OCI-LY1 (cell line): ENCODE measurements at regions not wholly inside any gene's neighbourhood (a gene's known extent, or its start where the extent isn't known, plus 50 kb on each side); places are given as distances from the start of the nearest gene placed in this dataset.

ENCODE experiments used
- EZH2 ChIP-seq: fragments of 200-600 bp; sonication (generic), shearing (Covaris generic); IDR thresholded peaks from 2 replicates; pipeline ENCODE4 v1.8.0; 2017; ENCODE audit warnings: borderline replicate concordance, mixed run types, mild to moderate bottlenecking, antibody characterized with exemption, low read length, moderate library complexity, mixed read lengths
- TF ChIP-seq, protein P1 (sequence below): fragments of 200-600 bp; sonication (generic), shearing (Covaris generic); IDR thresholded peaks from 2 replicates; pipeline ENCODE4 v1.5.1; 2017; ENCODE audit warnings: mild to moderate bottlenecking, antibody characterized with exemption, low read length, moderate library complexity, mixed read lengths

DNA sequence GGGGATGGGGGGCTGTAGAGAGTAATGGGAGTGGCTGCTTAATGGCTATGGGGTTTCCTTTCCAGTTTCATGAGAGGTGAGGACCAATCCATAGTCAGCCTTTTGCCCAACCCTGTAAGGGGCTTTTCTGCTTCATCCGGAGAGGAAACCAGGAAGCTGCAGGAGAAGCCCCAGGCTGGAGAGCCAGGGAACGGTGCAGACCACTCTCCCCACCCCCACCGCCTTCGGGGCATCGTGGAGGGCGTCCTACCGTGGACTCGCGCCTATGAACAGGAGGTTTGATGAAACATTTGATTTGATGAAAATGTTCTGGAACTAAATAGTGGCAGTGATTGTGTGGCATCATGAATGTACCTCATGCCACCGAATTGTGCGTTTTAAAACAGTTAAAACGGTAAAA lies 204.3 kb upstream of the DIO3 start:
- TF ChIP-seq, protein P1, sequence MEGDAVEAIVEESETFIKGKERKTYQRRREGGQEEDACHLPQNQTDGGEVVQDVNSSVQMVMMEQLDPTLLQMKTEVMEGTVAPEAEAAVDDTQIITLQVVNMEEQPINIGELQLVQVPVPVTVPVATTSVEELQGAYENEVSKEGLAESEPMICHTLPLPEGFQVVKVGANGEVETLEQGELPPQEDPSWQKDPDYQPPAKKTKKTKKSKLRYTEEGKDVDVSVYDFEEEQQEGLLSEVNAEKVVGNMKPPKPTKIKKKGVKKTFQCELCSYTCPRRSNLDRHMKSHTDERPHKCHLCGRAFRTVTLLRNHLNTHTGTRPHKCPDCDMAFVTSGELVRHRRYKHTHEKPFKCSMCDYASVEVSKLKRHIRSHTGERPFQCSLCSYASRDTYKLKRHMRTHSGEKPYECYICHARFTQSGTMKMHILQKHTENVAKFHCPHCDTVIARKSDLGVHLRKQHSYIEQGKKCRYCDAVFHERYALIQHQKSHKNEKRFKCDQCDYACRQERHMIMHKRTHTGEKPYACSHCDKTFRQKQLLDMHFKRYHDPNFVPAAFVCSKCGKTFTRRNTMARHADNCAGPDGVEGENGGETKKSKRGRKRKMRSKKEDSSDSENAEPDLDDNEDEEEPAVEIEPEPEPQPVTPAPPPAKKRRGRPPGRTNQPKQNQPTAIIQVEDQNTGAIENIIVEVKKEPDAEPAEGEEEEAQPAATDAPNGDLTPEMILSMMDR: no peak
- TF ChIP-seq EZH2: no peak
